Transverse colon (tissue), 3 donors: ENCODE measurements at regions not wholly inside any gene's neighbourhood (a gene's known extent, or its start where the extent isn't known, plus 50 kb on each side); places are given as distances from the start of the nearest gene placed in this dataset.

Source experiments
- CTCF ChIP-seq, 5 experiments: fragments of 200-600 bp in 3 of 5; fragments of 450-650 bp in 2 of 5; sonication (generic) in 3 of 5; IDR thresholded peaks; 1 replicate in 2 of 5; 2 replicates in 3 of 5; pipeline ENCODE4 v1.5.1; 2016 to 2017; ENCODE audit warnings: antibody characterized with exemption in 5 of 5, inconsistent platforms in 3 of 5, mild to moderate bottlenecking in 2 of 5, moderate library complexity in 1 of 5
- POLR2A ChIP-seq: fragments of 450-650 bp; IDR thresholded peaks from one replicate; pipeline ENCODE4 v1.6.1; 2016; ENCODE audit warnings: antibody characterized with exemption, mild to moderate bottlenecking, moderate library complexity

GRCh38 chr6:26252077-26252472 lies 112.9 kb upstream of the BTN3A2 start:
- TF ChIP-seq CTCF (IDR thresholded peaks at IDR 0.05) (no peak), POLR2A (no peak)
